Ecto neural progenitor cell (in vitro differentiated cells): ENCODE measurements at regions not wholly inside any gene's neighbourhood (a gene's known extent, or its start where the extent isn't known, plus 50 kb on each side); places are given as distances from the start of the nearest gene placed in this dataset.
"Not testable (repeated sequence)": the region's sequence is repeated elsewhere in the genome, so short reads cannot be mapped to it uniquely, and the experiment has no call there.

Experiments used
- DNase-seq: peaks from one replicate; pipeline ENCODE4 v3.0.0-alpha.2; 2018; ENCODE audit warnings: low spot score

DNA sequence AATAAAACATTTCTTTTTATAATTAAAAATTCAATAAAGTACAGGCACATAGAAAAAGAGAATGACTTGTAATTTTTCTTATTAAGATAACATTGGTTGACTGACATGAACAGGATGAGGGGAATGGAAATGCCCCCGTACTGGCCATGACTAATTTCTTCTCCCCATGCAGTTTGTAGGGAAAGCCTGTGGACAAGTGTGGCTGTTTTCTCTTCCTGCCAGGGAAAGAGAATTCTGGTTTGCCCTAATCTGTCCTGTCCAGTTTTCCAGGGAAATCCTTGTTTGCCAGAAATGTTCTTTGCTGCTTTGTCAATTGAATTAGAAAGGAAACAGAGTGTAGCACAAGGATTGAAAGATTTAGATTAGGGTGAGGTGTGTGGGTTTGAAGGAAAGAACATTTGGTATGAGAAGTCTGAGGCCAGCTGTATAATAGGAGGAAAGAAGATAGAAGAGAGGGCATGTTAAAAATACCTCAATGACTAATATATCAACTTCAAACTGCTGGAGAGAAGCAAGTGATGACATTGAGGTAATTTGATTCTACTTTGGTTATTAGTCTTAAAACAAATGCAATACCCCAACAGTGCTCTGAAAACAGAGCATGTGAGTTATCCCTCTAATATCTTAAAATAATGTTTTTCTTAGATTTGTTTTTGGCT lies 593.9 kb upstream of the ZNF804A start:
- DNase-seq, result no peak

DNA sequence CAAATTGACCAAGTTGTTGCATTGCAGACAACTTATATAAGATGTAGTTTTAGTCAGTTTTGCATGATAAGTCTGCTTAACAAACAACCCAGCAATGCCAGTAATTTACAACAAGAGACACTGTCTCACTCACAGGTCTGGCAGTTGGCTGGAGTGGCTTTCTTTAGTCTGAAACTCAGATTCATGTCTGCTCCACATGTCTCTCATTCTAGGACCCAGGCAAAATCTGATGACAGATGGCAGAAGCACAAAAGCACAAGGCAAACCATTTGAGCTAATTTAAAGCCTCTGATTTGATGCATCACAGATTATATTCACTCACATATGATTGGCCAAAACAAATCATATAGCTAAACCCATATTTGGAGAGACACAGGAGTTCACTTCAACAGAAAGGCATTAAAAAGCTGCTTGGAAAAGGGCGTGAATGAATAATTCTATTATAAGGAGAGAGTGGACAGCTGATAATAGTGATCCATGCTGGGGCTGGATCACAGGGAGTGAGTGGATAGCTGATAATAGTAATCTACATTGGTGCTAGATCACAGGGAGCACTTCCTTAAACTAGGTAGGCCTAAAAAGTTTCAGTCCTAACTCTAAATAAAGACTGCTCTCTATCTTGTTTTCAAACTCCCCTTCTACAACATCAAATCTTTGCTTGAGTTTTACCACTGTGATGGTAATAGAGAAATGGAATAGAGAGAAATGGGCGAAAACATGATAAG lies 593.2 kb upstream of the ZNF804A start:
- DNase-seq, result no peak

DNA sequence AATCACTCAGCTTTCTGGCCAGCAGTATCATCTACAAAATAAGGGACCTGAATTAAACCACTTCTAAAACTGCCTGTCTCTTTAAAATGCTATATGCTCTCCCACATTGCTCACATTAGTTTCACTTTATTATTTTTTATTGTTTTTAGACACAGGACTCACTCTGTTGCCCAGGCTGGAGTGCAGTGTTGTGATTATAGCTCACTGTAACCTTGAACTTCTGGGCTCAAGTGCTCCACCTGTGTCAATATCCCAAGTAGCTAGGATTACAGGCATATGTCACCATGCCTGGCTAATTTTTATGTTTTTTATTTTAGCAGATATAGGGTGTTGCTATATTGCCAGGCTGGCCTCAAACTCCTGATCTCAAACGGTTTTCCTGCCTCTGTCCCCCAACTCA lies 591.3 kb upstream of the ZNF804A start:
- DNase-seq, result no peak

DNA sequence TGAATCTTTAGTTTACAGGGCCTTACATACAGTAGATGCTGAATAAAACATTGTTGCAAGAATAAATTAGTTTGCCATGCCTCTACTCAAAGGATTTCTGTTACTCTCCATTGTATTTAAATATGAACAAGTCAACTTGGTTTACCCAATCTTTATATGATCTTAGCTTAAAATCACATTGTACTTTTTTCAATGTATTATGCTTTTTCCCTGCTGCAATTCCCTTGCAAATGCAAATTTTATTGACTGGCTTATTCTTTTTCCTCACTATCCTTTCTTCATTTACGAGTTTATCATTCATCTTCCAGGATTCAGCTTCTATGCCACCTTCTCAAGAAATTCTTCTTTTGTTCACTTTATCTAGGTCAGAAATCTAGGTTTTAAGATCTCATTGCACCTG lies 571.4 kb upstream of the ZNF804A start:
- no peak for DNase-seq

DNA sequence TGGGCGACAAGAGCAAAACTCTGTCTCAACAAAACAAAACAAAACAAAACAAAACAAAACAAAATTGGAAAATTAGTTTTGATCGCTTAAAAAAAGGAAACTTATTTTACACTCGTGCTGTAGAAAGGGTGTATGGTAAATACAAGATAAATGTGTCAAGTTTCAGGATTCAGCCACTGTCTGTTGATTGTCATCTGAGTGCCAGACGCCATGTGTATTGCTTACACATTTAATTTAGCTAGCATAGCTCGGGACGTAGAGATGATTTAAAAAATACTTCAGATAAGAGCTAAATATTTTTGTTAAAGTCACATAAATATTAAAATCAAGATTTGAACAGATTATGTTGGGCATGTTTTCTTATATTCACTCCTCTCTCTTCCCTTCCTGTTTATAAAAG lies 568.1 kb upstream of the ZNF804A start:
- DNase-seq, result no peak

DNA sequence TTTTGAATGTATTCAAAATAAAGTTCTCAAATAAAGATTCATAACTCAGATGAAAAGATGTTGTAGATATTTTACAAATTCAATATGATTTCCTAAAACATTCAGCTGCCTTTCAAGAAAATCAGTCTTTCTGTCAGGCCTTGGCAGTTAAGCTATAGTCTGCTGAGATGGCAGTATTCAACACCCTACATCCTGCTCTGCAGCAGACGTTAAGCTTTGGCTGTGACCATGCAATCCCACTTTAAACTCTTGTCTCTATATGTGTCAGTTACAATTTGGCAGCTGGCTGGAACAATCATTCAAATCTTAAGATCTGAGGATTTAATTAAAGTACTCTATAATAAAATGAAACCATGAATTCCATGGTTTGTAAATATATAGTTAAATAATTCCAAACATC lies 567.3 kb upstream of the ZNF804A start:
- DNase-seq, result no peak

DNA sequence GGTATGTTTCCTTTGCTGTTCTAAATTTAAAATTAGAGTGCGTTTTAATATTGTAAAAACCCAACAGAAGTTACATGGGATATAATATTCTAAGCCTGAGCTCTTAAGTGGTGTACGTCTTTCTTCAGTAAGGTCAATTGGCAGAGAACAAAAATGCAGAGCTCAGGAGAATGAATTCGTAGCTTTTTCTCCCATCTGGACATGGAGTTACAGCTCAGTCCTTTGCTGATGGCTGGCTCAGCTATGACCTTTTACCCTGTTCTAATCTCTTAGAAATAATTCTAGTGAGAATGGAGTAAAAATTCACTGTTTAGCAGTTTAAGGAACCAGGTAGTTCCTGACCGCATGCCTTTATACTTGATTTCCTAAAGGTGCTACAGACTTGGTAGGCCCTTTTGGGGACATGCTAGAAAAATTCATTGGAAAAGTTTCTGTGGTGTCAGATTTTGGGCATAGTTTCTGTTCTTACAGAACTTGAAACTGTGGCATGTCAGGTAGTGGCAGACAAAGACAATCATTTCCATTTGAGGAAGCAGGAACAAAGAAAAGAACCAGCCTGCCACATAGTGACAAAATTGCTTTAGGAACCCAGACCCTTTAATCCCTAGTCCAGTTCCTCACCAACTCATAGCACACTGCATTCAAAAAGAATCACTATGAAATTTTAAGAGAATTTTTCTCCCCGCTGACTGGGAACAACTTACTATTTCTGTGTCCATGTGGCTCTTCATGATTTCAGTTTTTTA lies 566.8 kb upstream of the ZNF804A start:
- DNase-seq, result no peak

DNA sequence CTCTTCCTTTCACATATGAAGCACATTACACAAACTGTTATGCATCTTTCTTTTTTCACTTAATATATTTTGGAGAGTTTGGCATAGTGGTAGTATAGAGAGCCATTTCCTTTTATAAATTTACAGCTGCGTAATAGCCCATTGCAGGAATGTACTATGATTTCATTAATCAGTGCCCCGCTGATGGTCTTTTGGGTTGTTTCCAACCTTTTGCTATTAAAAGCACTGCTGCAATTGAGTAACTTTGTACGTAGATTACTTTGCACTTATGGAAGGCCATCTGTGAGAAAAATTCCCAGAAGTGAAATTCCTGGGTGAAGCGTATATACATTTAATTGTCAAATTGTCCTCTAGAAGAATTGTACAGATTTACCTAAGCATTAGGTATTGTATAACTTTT lies 565.3 kb upstream of the ZNF804A start:
- DNase-seq, result no peak

DNA sequence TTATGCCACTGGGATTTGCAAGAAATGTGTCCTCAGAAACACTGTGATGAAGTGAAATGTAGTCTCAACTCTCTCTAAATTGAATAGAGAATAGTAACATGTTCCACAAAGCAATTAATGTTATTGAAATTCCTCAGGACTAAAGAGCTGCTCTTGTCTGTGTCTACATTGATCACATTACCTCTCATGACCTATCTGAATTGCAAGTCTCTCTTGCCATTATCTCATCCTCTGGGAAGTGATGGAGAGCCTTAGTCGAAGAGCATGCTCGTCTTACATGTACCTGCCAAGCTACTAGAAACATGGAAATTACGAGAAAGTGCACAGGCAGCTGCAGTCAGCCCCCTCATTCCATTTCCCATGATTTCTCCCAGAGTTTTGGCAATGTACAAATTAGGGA lies 561.1 kb upstream of the ZNF804A start:
- DNase-seq, result no peak

DNA sequence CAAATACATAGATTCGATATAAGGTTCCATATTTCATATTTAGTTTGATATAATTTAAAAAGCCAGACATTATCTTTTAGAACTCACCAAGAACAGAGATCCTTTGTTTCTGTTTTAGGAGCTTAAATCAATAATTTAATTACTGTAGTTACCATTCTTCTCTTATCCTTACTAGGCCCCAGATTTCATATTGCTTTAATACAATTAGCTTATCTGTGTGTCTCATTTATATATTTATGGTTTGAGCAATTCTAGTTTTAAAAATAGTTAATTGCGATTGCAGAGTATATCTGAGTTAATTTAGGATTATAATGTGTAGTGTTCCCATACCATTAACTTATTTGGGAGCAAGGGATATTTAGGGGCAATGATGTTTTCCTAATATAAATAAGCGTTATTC lies 558.8 kb upstream of the ZNF804A start:
- DNase-seq, result no peak

DNA sequence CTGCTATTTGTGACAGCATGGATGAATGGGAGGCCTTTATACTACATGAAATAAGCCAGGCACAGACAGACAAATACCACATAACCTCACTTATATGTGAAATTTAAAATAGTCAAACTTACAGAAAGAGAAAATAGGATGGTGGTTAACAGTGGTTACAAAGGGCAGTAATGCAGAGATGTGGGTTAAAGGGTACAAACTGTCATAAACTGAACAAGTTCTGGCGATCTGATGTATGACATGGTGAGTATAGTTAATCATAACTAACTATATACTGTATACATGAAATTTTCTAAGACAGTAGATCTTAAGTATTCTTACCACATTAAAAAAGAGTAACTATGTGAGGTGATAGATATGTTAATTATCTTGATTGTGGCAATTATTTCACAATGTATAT lies 558.1 kb upstream of the ZNF804A start:
- no peak for DNase-seq

DNA sequence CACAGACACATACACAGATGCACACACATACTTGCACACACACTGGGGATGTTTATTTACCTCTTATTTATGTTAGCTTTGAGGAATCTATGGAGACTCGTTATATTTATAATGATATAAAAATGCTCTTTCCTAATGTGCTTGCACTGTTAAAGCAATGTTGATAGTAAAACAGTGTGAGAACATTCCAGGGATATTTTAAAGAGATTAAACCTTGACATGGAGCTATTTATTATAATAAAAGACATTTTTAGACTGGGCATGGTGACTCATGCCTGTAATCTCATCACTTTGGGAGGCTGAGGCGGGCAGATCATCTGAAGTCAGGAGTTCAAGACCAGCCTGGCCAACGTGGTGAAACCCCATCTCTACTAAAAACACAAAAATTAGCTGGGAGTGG lies 557.3 kb upstream of the ZNF804A start:
- no peak for DNase-seq

DNA sequence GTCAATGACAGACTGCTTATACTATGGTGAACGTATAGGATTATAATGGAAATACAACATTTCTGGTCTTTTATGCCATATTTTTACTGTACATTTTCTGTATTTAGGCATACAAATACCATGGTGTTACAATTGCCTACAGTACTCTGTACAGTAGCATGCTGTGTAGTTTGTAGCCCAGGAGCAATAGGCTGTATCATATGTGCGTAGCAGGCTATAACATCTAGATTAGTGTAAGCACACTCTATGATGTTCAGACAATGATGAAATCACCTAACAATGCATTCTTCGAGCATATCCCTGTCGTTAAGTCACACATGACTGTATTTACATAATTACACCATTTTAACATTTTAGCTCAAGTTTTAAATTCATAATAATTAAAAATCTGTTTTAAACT lies 556.6 kb upstream of the ZNF804A start:
- DNase-seq, result no peak

DNA sequence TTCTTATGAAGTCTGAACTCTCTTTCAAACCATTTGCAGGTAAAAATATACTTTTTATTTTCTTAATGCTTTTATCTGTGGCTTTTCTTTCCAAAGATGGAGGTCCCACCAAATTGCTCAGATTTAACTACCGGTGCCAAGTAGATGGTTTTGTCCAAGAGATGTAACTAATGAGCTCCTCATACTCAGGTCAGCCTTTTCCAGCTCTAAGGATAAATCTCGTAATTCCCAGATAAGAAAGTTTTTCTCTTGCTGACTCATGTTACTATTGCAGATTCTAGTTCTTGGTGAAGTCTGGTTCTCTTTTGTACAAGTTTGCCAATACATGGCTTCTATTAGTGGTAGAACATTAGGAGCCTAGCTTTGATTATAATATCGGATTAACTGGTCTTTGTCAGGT lies 550.8 kb upstream of the ZNF804A start:
- no peak for DNase-seq

DNA sequence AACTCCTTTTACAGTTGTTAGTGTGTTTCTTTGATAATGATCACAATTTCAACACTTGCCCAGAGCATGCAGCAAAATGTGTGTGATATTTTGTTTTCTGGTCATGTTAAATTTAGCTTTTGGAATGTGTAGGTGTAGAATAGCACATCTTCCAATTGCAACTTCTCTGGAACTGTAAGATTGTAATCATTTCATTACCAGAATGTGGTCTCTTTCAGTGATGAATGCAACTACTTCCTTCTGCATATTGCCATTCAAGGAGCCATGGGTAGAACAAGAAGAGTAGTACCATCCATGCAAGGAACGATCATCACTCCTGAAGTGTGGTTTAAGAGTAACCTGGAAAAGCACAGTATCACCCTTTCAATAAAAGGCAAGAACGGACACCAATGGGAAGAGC lies 548.8 kb upstream of the ZNF804A start:
- no peak for DNase-seq

DNA sequence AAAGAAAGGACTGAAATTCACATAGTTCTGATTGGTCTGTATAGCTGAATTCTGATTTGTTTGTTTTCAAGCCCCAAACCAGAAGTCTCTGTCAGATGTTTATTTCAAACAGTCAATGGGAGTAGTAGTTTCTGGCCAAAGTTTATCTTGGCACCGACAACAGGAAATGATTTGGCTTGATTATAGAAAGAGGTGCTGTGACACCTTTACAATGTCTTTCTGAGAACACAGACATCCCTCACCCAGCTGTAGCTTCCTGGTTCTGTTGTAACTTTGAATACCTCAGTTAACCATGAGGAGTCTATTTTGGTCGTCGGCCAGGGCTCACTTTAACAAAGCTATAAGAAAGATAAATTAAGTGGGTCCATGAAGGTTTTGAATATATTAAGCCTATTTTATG lies 545.0 kb upstream of the ZNF804A start:
- no peak for DNase-seq

DNA sequence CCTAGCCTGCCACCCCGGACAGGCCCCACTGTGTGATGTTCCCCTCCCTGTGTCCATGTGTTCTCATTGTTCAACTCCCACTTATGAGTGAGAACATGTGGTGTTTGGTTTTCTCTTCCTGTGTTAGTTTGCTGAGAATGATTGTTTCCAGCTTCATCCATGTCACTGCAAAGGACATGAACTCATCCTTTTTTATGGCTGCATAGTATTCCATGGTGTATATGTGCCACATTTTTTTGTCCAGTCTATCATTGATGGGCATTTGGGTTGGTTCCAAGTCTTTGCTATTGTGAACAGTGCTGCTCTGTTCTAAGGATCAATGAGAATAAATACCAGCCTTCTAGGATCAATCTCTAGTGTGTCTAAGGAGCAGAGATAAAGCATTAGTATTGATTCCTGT lies 543.9 kb upstream of the ZNF804A start:
- not testable (repeated sequence) for DNase-seq

DNA sequence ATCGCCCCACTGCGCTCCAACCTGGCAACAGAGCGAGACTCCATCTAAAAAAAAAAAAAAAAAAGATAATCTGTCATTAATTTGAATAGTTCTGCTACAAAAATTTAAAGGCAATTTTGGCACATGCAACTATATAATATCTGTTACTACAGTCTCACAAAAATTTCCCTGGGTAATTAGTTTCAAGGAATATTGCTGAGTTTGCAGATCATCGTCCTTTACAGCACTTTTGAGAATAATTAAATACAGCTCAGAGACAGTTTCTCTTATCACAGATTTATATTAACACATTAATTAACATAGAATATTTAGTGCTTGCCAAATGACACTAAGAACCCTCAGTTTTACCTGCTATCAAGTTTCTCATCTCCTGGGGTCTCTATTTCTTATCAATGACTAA lies 540.4 kb upstream of the ZNF804A start:
- DNase-seq, result no peak

DNA sequence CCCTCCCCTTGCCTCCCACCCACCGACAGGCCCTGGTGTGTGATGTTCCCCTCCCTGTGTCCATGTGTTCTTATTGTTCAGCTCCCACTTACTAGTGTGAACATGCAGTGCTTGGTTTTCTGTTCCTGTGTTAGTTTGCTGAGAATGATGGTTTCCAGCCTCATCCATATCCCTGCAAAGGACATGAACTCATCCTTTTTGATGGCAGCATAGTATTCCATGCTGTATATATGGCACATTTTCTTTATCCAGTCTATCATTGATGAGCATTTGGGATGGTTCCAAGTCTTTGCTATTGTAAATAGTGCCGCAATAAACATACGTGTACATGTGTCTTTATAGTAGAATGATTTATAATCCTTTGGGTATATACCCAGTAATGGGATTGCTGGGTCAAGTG lies 538.1 kb upstream of the ZNF804A start:
- not testable (repeated sequence) for DNase-seq

DNA sequence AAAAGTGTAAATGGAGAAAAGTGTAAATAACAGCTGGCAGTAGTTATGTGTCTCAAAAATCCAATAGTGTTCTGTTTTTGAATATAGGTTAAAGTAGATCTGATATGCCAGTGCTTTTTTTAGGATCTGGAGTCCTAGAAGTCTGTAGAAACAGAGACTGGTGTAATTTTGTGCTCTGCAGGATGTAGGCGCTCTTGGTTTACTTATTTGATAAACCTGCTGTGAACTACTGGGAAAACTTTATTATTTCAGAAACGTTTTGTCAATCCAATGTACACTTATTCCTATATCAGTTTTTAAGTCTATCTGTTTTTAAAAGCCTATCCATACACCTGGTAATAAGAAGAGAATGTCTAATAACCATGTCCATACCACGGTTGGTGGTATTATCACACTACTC lies 530.8 kb upstream of the ZNF804A start:
- no peak for DNase-seq

DNA sequence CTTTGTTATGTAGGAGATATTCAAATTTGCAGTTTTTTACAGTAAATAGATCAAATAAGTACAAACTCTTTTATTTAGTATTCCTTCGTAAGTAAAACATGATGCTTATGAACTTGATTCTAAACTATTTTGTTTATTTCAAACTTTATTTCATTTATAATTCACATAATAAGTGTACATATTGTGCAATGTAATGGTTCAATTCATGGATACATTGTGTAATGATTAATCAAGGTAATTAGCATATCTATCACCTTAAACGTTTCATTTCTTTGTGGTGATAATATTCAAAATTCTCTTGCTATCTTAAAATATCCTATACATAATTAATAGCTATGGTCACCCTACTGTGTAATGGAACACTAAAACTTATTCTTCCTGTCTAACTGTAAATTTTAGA lies 525.9 kb upstream of the ZNF804A start:
- DNase-seq, result no peak

DNA sequence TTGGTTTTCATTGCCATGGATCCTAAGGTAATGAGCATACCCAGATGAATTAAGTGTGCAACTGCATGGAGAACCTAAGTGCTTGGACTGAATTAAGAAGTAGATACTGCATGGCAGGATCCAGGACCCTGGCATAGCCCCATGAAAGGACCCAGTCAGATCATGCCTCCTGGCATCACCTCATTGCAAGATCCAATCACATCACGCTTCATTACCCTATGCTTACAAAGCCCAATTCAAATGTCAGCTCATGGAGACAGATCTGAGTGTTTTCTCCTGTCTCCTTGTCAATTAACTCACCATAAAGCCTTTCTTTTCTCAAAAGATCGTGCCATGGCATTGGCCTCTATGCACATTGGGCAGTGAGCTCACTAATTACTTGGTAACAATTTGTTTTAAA lies 519.8 kb upstream of the ZNF804A start:
- no peak for DNase-seq

DNA sequence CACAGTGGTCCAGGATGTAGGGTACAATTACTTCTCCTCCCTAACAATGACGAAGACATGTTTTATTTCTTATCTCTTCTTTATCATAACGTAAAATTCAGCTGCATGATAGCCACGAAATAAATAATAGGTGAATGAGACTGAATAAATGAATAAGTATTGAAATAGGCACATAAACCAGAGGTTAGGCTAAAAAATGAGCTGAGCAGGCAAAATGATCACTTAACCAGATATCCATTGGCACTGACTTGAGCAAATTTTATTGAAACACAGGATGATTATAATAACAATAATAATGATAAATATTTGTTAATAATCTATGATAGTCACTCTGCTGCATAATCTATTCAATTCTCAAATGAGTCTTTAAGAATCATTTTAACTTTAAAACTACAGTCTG lies 506.9 kb upstream of the ZNF804A start:
- no peak for DNase-seq
